ENCODE measurements at regions not wholly inside any gene's neighbourhood (a gene's known extent, or its start where the extent isn't known, plus 50 kb on each side); places are given as distances from the start of the nearest gene placed in this dataset.

- TF ChIP-seq RAD21 (conservative IDR thresholded peaks at IDR 0.05 in 1 of 2, IDR thresholded peaks at IDR 0.05 in 1 of 2) = no peak
- no peak for TF ChIP-seq ESRRA (IDR thresholded peaks at IDR 0.05; ENCODE audit: borderline replicate concordance, low read length)
- TF ChIP-seq, protein P1, sequence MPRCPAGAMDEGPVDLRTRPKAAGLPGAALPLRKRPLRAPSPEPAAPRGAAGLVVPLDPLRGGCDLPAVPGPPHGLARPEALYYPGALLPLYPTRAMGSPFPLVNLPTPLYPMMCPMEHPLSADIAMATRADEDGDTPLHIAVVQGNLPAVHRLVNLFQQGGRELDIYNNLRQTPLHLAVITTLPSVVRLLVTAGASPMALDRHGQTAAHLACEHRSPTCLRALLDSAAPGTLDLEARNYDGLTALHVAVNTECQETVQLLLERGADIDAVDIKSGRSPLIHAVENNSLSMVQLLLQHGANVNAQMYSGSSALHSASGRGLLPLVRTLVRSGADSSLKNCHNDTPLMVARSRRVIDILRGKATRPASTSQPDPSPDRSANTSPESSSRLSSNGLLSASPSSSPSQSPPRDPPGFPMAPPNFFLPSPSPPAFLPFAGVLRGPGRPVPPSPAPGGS (IDR thresholded peaks at IDR 0.05) = no peak
- TF ChIP-seq, protein P2, sequence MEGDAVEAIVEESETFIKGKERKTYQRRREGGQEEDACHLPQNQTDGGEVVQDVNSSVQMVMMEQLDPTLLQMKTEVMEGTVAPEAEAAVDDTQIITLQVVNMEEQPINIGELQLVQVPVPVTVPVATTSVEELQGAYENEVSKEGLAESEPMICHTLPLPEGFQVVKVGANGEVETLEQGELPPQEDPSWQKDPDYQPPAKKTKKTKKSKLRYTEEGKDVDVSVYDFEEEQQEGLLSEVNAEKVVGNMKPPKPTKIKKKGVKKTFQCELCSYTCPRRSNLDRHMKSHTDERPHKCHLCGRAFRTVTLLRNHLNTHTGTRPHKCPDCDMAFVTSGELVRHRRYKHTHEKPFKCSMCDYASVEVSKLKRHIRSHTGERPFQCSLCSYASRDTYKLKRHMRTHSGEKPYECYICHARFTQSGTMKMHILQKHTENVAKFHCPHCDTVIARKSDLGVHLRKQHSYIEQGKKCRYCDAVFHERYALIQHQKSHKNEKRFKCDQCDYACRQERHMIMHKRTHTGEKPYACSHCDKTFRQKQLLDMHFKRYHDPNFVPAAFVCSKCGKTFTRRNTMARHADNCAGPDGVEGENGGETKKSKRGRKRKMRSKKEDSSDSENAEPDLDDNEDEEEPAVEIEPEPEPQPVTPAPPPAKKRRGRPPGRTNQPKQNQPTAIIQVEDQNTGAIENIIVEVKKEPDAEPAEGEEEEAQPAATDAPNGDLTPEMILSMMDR (IDR thresholded peaks at IDR 0.05) = no peak
- no peak for TF ChIP-seq KDM5A (IDR thresholded peaks at IDR 0.05)
- TF ChIP-seq PHF8 (IDR thresholded peaks at IDR 0.05; ENCODE audit: borderline replicate concordance, low read depth) = no peak
Measured at GRCh38 chr2:60230037-60230436, 323.4 kb downstream of the BCL11A start.

Measured in A549 (cell line).